ENCODE measurements at regions not wholly inside any gene's neighbourhood (a gene's known extent, or its start where the extent isn't known, plus 50 kb on each side); places are given as distances from the start of the nearest gene placed in this dataset.

- Histone ChIP-seq H3K9me3 (ENCODE audit: control insufficient read depth in 1 of 2, insufficient read depth in 1 of 2, low read depth in 1 of 2, low read length in 2 of 2) (no peaks in the 10 kb centered on the region), H3K9me2 (ENCODE audit: insufficient read depth) (no peaks in the 10 kb centered on the region), H3K27ac (ENCODE audit: low read depth, low read length) (no peak overlapping the region), H2AFZ (ENCODE audit: low read depth, low read length, poor library complexity, severe bottlenecking) (no peak overlapping the region), H3K79me2 (ENCODE audit: insufficient read depth, low read length) (no peaks in the 10 kb centered on the region), H4K20me1 (ENCODE audit: insufficient read depth) (no peaks in the 10 kb centered on the region), H3K4me1 (ENCODE audit: control insufficient read depth in 1 of 2, insufficient read depth in 2 of 2, low read length in 2 of 2) (no peaks in the 10 kb centered on the region), H3K27me3 (ENCODE audit: insufficient read depth, low read length) (no peaks in the 10 kb centered on the region; the same call in 1 of the 2 replicates), H3K9ac (ENCODE audit: low read length) (no peak overlapping the region), H3K4me3 (replicated peaks in 1 of 2; ENCODE audit: low read depth in 1 of 2, low read length in 2 of 2) (no peak overlapping the region), H3K4me2 (ENCODE audit: low read length) (no peak overlapping the region), H3K36me3 (ENCODE audit: control insufficient read depth in 1 of 2, insufficient read depth in 2 of 2, low read length in 2 of 2) (no peaks in the 10 kb centered on the region; a peak in 1 of 4 replicates)
- intact Hi-C loops (cut with micrococcal nuclease) = no loop called here
- no TSS peak for BruUV-seq (replicated peaks)
- TF ChIP-seq ELF1 (IDR thresholded peaks at IDR 0.05; ENCODE audit: borderline replicate concordance, low read depth) (no peak), CBX3 (IDR thresholded peaks at IDR 0.05; ENCODE audit: low read depth) (no peak), ZFX (IDR thresholded peaks at IDR 0.05) (no peak), YY1 (IDR thresholded peaks at IDR 0.05; ENCODE audit: extremely low read depth, insufficient replicate concordance, low read depth, low read length) (no peak), ZNF274 (IDR thresholded peaks at IDR 0.05; ENCODE audit: low read depth, low read length) (no peak), ATF3 (IDR thresholded peaks at IDR 0.05) (no peak), SP1 (IDR thresholded peaks at IDR 0.05; ENCODE audit: low read depth) (no peak), CEBPB (IDR thresholded peaks at IDR 0.05; ENCODE audit: low read depth) (no peak)
- DNase-seq (ENCODE audit: low read depth, low spot score) (no peak), ATAC-seq (no peak)
- CTCF ChIA-PET = no interaction called here
- RAD21 ChIA-PET (ENCODE audit: low non-redundant PET in 1 of 2, low total read pairs in 2 of 2, uncharacterized antibody in 2 of 2, unreplicated experiment in 2 of 2) = no interaction called here
- POLR2A ChIA-PET = no interaction called here
These were observed 1173.2 kb downstream of the BRD1 start for GRCh38 chr22:48654492-48654891.

- ChIA-PET POLR2A (no interaction called here), CTCF (no interaction called here), RAD21 (ENCODE audit: low non-redundant PET in 1 of 2, low total read pairs in 2 of 2, uncharacterized antibody in 2 of 2, unreplicated experiment in 2 of 2) (no interaction called here)
- no peaks in the 10 kb centered on the region for H3K79me2 ChIP-seq (ENCODE audit: insufficient read depth, low read length)
- no peaks in the 10 kb centered on the region for H3K4me1 ChIP-seq (ENCODE audit: control insufficient read depth in 1 of 2, insufficient read depth in 2 of 2, low read length in 2 of 2)
- H3K9ac ChIP-seq (ENCODE audit: low read length) = no peak overlapping the region
- no peak overlapping the region for H3K4me2 ChIP-seq (ENCODE audit: low read length)
- H2AFZ ChIP-seq (ENCODE audit: low read depth, low read length, poor library complexity, severe bottlenecking) = no peak overlapping the region
- no peaks in the 10 kb centered on the region; a peak in 1 of 4 replicates for H3K36me3 ChIP-seq (ENCODE audit: control insufficient read depth in 1 of 2, insufficient read depth in 2 of 2, low read length in 2 of 2)
- DNase-seq (ENCODE audit: low read depth, low spot score) (no peak), ATAC-seq (no peak)
- H4K20me1 ChIP-seq (ENCODE audit: insufficient read depth) = no peaks in the 10 kb centered on the region
- BruUV-seq (replicated peaks) = no TSS peak
- no peaks in the 10 kb centered on the region for H3K9me3 ChIP-seq (ENCODE audit: control insufficient read depth in 1 of 2, insufficient read depth in 1 of 2, low read depth in 1 of 2, low read length in 2 of 2)
- H3K27ac ChIP-seq (ENCODE audit: low read depth, low read length) = no peak overlapping the region
- no peaks in the 10 kb centered on the region for H3K9me2 ChIP-seq (ENCODE audit: insufficient read depth)
- intact Hi-C loops (cut with micrococcal nuclease) = no loop called here
- TF ChIP-seq, protein P1, sequence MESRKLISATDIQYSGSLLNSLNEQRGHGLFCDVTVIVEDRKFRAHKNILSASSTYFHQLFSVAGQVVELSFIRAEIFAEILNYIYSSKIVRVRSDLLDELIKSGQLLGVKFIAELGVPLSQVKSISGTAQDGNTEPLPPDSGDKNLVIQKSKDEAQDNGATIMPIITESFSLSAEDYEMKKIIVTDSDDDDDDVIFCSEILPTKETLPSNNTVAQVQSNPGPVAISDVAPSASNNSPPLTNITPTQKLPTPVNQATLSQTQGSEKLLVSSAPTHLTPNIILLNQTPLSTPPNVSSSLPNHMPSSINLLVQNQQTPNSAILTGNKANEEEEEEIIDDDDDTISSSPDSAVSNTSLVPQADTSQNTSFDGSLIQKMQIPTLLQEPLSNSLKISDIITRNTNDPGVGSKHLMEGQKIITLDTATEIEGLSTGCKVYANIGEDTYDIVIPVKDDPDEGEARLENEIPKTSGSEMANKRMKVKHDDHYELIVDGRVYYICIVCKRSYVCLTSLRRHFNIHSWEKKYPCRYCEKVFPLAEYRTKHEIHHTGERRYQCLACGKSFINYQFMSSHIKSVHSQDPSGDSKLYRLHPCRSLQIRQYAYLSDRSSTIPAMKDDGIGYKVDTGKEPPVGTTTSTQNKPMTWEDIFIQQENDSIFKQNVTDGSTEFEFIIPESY (IDR thresholded peaks at IDR 0.05; ENCODE audit: extremely low read depth, insufficient replicate concordance, low read length) = no peak
- TF ChIP-seq SRF (IDR thresholded peaks at IDR 0.05; ENCODE audit: low read depth) (no peak), ZNF274 (IDR thresholded peaks at IDR 0.05; ENCODE audit: low read depth, low read length) (no peak), TCF7L2 (IDR thresholded peaks at IDR 0.05; ENCODE audit: borderline replicate concordance, extremely low read depth, insufficient read depth, insufficient read length) (no peak), RAD21 (IDR thresholded peaks at IDR 0.05; ENCODE audit: low read depth) (no peak), SIN3A (IDR thresholded peaks at IDR 0.05; ENCODE audit: low read depth) (no peak), POLR2AphosphoS5 (IDR thresholded peaks at IDR 0.05; ENCODE audit: low read depth, low read length) (no peak), EZH2 (IDR thresholded peaks at IDR 0.05) (no peak), CEBPB (IDR thresholded peaks at IDR 0.05; ENCODE audit: low read depth) (no peak), ELF1 (IDR thresholded peaks at IDR 0.05; ENCODE audit: borderline replicate concordance, low read depth) (no peak), FOSL1 (IDR thresholded peaks at IDR 0.05; ENCODE audit: low read depth) (no peak), JUND (IDR thresholded peaks at IDR 0.05) (no peak)
- TF ChIP-seq, protein P2, sequence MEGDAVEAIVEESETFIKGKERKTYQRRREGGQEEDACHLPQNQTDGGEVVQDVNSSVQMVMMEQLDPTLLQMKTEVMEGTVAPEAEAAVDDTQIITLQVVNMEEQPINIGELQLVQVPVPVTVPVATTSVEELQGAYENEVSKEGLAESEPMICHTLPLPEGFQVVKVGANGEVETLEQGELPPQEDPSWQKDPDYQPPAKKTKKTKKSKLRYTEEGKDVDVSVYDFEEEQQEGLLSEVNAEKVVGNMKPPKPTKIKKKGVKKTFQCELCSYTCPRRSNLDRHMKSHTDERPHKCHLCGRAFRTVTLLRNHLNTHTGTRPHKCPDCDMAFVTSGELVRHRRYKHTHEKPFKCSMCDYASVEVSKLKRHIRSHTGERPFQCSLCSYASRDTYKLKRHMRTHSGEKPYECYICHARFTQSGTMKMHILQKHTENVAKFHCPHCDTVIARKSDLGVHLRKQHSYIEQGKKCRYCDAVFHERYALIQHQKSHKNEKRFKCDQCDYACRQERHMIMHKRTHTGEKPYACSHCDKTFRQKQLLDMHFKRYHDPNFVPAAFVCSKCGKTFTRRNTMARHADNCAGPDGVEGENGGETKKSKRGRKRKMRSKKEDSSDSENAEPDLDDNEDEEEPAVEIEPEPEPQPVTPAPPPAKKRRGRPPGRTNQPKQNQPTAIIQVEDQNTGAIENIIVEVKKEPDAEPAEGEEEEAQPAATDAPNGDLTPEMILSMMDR (IDR thresholded peaks at IDR 0.05 in 2 of 3, conservative IDR thresholded peaks at IDR 0.05 in 1 of 3; ENCODE audit: borderline replicate concordance in 1 of 3, insufficient read depth in 1 of 3, low read depth in 2 of 3, low read length in 2 of 3) = no peak
- no peak overlapping the region for H3K4me3 ChIP-seq (replicated peaks in 1 of 2; ENCODE audit: low read depth in 1 of 2, low read length in 2 of 2)
- no peaks in the 10 kb centered on the region; the same call in 1 of the 2 replicates for H3K27me3 ChIP-seq (ENCODE audit: insufficient read depth, low read length)
These were observed 1173.7 kb downstream of the BRD1 start for GRCh38 chr22:48653929-48654328.
